GM18909 (cell line): ENCODE measurements at regions not wholly inside any gene's neighbourhood (a gene's known extent, or its start where the extent isn't known, plus 50 kb on each side); places are given as distances from the start of the nearest gene placed in this dataset.

Experiments used
- ATAC-seq: cut with Tn5 transposase; IDR thresholded peaks from one replicate; pipeline ENCODE4 v1.9.1; 2021; ENCODE audit warnings: mild to moderate bottlenecking; ENCODE audit not compliant: unreplicated experiment, poor library complexity

- no peak for ATAC-seq
Observed at GRCh38 chr11:23232652-23233051, 372.4 kb upstream of the CCDC179 start.

- no peak for ATAC-seq
Observed at GRCh38 chr11:23233075-23233474, 372.8 kb upstream of the CCDC179 start.

GRCh38 chr11:23236826-23237555 is 376.7 kb upstream of the CCDC179 start:
- no peak for ATAC-seq

DNA sequence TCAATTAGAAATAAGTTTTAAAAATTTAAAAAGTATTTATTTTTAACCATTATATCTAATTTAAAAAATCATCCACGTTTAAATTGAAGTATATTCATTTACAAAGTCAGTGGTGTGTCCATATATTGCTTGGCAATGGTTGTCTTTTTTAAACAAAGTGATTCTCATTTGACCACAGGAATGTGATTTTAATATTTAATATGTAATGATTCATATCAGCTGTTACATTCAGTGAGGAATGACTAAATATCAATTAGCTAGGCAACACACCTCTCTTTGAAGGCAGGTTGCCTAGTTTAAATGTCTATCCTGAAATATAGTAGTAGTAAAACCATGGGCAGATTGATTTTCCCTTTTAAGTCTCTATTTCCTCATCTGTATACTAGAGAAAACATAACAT is 392.2 kb upstream of the CCDC179 start:
- no peak for ATAC-seq

GRCh38 chr11:23257088-23257487 is 396.8 kb upstream of the CCDC179 start:
- ATAC-seq: no peak

DNA sequence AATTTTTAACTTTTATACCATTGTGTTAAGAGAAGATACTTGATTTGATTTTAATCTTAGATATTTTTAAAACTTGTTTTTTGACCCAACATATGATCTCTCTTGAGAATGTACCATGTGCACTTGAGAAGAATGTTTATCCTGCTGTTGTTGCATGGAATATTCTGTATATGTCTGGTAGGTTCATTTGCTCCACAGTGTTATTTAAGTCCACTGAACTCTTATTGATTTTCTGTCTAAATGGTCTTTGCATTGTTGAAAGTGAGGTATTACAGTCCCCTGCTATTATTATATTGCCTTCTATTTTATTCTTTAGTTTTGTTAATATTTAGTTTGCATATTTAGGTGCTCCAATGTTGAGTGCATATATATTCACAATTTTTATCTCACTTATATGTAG is 397.3 kb upstream of the CCDC179 start:
- no peak for ATAC-seq

DNA sequence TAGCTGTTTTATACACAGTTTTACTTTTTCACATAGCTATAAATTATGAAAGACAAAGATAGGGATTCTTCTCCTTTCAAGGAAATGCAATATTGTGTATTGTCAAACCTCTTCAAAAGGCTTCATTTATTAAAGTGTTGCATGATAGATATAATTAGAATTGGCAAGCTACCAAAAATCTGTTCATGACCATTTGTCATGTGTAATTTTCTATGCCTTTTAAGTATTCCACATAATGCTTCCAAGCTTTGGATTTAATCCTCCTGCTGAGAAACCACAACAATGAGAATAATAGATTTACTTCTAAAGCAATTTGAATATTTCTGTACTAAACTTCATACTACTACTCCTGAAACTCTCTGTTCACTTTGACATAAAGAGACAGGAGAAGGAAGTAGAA is 403.2 kb upstream of the CCDC179 start:
- no peak for ATAC-seq

- no peak for ATAC-seq
Observed at GRCh38 chr11:23272095-23272494, 411.8 kb upstream of the CCDC179 start.

- no peak for ATAC-seq
Observed at GRCh38 chr11:23278121-23278520, 417.8 kb upstream of the CCDC179 start.

DNA sequence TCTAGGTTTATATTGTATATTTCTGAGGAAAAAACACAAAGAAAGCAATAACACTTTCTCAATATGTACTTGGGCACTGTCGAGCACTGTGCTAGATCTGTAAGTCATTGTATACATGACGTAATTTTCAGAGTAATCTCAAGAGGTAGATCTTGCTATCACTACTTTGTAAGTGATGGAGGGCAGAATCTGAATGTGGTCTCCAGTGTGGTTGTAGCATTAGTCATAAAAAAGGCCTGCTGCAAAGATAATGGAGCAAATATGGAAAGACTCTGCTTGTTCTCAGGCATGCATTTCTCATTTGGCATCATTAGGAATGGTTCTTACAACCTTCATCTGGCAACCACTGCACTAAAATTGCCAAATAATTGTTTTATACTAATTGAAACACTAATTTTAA is 419.8 kb upstream of the CCDC179 start:
- ATAC-seq: no peak

GRCh38 chr11:23283666-23284065 is 423.4 kb upstream of the CCDC179 start:
- no peak for ATAC-seq

DNA sequence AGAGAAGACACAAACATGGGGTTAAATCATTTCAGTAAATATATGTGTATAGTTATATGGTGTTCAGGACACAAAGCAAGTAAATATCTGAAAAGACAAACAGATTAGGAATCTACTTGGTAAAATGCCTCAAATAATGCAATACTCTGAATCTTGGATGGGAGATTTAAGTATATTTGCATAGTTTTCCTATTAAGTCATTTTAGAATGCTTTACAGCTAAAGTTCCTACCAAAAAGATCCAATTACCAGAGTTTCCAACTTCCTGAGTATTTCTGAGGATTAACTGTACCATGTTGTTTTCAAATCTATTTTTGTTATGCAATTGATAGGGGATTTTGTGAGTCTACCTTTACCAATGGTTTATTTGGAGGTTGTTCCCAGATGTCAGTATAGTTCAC is 424.4 kb upstream of the CCDC179 start:
- no peak for ATAC-seq

GRCh38 chr11:23288003-23288783 is 427.9 kb upstream of the CCDC179 start:
- no peak for ATAC-seq

DNA sequence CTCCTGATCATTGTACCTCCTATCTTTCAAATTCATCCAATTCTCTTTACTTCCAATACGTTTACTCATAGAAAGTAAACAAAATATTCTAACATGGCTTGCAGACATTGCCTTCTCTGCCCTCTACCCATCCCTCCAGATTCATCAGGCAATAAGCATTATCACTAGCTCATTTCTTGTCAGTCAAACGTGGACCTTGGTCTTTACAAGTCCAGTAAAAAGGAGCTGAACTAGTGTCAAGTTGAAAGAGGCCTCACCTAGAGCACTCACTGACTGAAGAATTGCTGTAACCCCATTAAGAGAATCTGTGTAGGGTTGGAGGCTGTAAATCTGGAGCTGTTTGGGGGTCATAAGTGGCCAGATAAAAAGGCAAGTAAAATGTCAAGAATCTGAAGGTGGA is 435.0 kb upstream of the CCDC179 start:
- no peak for ATAC-seq

DNA sequence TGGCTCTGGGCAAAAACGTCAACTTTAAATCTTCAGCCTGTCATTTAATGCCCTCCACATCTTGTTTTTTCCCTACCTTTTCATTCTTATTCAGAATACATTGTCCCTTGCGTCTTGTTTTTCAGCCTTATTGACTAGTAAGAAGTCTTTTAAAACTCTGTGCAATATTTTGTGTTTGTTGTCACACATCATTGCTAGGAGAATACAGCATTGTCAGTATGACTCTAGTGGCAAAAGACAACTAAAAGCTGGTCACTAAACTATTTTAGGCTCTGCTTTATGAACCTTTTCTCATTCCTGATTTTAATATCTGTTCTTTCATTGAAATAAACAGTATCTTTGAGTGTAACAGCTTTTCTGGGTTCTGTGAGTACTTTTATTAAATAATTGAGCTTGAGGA is 447.8 kb upstream of the CCDC179 start:
- ATAC-seq: no peak

GRCh38 chr11:23310276-23310675 is 450.0 kb upstream of the CCDC179 start:
- ATAC-seq: no peak

DNA sequence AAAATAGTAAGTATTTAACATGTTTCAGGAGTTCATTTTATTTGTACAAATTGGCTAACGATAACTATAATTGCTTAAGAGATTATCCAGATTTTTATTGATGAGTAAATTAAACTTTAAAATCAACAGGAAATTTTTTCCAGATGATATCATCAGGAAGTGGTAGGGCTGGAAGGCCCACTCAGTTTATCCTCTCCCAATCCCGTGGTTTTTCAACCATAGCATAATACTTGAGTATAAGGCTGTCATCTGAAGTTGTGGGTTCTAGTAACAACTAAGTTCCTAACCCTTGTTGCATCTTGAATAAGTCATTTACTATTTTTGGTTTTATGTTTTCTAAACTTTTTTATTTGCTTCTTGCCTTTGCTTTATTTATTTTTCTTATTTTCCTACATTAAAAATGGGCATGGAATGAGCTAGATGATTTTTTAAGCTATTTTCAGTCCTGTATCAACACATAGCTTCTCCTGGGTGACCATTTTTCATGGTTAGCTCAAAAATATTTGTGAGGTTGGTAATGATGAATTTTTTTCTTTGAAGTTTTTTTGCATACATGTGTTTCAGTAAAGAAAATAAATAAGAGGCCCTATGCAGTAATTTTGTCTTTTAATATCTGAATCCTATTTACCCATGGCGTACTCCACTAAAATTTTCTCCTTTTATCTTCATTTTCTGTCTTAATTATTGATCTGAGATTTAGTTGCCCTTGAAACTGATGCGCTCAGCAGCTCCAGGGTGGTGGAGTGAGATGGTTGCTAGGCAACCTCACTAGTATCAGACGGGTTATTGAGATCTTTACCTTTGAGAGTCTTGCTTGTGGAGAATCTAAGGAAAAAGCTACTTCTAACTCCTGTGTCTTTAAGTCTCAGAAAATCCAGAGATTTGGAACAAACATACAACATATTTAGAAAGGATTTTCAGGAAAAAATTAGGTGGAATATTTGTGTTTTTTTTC is 452.0 kb upstream of the CCDC179 start:
- ATAC-seq: no peak

DNA sequence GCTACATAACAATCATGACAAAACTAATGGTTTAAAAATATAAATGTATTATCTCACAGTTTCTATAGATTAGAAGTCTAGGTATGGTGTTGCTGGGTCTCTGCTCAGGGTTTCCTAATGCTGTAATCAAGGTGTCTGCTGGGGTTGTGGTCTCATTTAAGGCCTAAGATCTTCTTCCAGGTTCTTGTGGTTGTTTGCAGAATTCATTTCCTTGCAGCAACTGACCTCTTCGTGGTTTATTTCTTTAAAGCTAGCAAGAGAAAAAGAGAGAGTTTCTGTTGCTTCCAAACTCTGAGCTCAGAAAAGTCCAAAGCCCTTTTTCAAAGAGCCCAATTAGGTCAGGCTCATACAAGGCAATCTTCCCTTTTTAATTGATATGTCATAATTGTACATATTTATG is 452.7 kb upstream of the CCDC179 start:
- no peak for ATAC-seq

DNA sequence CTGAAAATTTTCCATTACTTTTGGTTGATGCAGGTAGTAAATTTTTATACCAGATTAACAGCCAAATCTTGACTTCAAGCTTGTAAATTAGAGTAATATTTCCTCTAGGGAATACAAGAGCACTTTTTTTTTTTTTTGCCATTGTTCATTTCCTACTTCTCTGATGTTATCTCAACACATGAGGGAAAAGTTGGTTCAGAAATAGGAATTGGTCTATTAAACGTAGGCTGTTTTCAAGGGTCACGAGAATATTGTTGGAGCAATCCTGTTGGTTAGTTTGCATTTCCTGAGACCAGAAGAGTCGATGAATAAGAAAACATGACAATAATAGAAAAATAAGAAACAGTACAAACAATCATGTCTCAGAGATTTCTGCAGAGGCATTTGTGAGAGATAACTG is 453.9 kb upstream of the CCDC179 start:
- no peak for ATAC-seq

GRCh38 chr11:23315286-23315685 is 455.0 kb upstream of the CCDC179 start:
- no peak for ATAC-seq

- no peak for ATAC-seq
Observed at GRCh38 chr11:23317816-23318215, 457.5 kb upstream of the CCDC179 start.
